ENCODE measurements at regions not wholly inside any gene's neighbourhood (a gene's known extent, or its start where the extent isn't known, plus 50 kb on each side); places are given as distances from the start of the nearest gene placed in this dataset.

GRCh38 chr14:101151226-101151926, 247.9 kb upstream of the RTL1 start:
- DNase-seq = no peak

GRCh38 chr14:101151927-101152305, 248.4 kb upstream of the RTL1 start:
- no peak for DNase-seq

- DNase-seq = no peak
Observed at GRCh38 chr14:101152855-101153254, 249.3 kb upstream of the RTL1 start.

GRCh38 chr14:101153691-101154090, 250.2 kb upstream of the RTL1 start:
- no peak for DNase-seq

GRCh38 chr14:101155575-101155974, 252.1 kb upstream of the RTL1 start:
- no peak for DNase-seq

GRCh38 chr14:101167428-101167827, 263.9 kb upstream of the RTL1 start:
- DNase-seq = peak; percentile 4 to 22

GRCh38 chr14:101169267-101169666, 265.7 kb upstream of the RTL1 start:
- DNase-seq = no peak

- DNase-seq = no peak
Observed at GRCh38 chr14:101171650-101172049, 268.1 kb upstream of the RTL1 start.

GRCh38 chr14:101173698-101174521, 270.4 kb upstream of the RTL1 start:
- DNase-seq = no peak

- DNase-seq = no peak
Observed at GRCh38 chr14:101174522-101174838, 271.0 kb upstream of the RTL1 start.

- DNase-seq = no peak
Observed at GRCh38 chr14:101174980-101175606, 271.6 kb upstream of the RTL1 start.

- no peak for DNase-seq
Observed at GRCh38 chr14:101175731-101176534, 272.4 kb upstream of the RTL1 start.

GRCh38 chr14:101176535-101177205, 273.1 kb upstream of the RTL1 start:
- no peak for DNase-seq

- no peak for DNase-seq
Observed at GRCh38 chr14:101177301-101177971, 273.9 kb upstream of the RTL1 start.

- DNase-seq = no peak
Observed at GRCh38 chr14:101178184-101179072, 274.9 kb upstream of the RTL1 start.

GRCh38 chr14:101179691-101180211, 276.2 kb upstream of the RTL1 start:
- DNase-seq = no peak

- DNase-seq = peak; percentile 4 to 14
Observed at GRCh38 chr14:101181446-101182313, 278.2 kb upstream of the RTL1 start.

GRCh38 chr14:101182476-101182875, 279.0 kb upstream of the RTL1 start:
- DNase-seq = no peak

- DNase-seq = no peak
Observed at GRCh38 chr14:101183376-101184103, 280.0 kb upstream of the RTL1 start.

Data from Kasumi-1 (cell line).